NCI-H1930 (cell line): ENCODE measurements at regions not wholly inside any gene's neighbourhood (a gene's known extent, or its start where the extent isn't known, plus 50 kb on each side); places are given as distances from the start of the nearest gene placed in this dataset.
A peak's percentile ranks its signal among the peaks of the same experiment; 100 is the strongest.
"Not testable (repeated sequence)": the region's sequence is repeated elsewhere in the genome, so short reads cannot be mapped to it uniquely, and the experiment has no call there.

Source experiments
- DNase-seq, 2 experiments: peaks; one replicate each; lab custom pipeline; 2025; lab: John Stamatoyannopoulos, UW

DNA sequence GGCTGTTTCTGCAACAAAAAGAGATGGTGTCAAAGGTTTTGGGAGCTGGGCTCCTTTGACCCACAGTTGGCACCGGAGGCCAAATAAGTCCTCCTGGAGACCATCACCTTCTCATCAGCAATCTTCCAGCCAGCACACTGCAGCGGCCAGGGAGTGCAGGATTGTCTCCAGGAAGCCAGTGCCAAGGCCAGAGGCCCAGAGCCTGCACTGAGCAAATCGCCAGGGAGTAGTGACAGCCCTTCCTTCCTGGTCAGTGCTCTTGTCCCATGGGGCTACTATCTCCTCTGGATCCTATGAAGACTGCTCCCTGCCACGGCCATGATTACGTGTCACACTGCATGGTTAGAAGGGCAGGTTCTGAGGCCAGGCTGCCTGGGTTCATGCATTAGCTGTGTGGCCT, 134.3 kb upstream of the CRHR1 start:
- no peak for DNase-seq

- DNase-seq, result no peak
These were observed 133.6 kb upstream of the CRHR1 start for GRCh38 chr17:45650561-45650960.

DNA sequence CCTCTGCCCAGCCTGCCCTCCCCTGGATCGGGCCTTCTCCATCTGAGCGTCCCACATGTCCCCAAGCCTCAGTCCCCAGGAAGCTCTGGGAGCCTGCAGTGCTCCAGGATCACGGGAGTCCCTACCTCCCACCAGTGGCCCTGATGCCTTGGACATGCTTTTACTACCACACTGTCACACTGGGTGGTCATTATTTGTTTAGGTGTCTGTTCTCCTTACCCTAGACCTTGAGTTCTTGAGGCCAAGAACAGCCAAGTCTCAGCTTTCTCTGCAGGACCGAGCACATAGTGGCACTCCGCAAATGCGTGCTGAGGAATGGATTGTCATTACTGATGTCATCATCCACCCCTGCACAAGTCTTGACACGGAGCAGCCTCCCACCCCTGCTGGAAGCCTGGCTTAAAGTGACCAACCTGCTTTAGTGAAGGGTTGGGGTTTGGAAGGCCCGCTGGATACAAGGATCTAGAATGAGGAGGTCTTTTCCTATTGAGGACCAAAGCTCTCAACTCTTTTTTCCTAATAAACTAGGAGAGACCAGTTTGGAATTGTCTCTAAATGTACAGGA, 132.9 kb upstream of the CRHR1 start:
- no peak for DNase-seq

GRCh38 chr17:45653616-45654015, 130.5 kb upstream of the CRHR1 start:
- no peak for DNase-seq

DNA sequence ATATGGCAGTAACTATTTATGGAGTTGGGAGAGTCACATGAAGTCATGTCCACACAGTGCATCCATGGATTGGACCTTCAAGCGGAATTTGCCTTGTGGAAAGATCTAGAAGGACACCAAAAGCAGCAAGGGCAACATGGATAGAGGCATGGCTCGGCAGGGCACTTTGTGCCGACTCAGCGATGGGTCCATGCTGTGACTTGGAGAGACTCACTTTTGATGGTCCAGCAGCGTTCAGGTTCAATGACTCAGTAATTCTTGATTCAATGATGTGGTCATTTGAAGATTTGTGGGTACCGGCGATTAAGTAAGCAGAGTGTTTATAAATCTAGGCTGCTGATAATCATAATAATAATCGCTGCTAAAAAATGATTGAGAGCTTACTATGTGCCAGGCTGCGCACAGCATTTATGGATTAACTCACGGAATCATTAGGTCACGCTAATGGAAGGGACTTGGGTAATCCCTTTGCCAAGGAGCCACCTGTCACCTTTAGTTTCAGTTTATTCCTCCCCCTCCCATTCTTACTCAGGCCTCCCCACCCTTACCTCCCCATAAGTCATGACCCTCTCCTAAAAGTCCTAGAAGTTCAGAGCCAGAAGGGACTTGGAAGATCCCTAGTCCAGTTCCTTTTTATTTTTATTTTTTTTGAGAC, 127.5 kb upstream of the CRHR1 start:
- DNase-seq, result no peak

DNA sequence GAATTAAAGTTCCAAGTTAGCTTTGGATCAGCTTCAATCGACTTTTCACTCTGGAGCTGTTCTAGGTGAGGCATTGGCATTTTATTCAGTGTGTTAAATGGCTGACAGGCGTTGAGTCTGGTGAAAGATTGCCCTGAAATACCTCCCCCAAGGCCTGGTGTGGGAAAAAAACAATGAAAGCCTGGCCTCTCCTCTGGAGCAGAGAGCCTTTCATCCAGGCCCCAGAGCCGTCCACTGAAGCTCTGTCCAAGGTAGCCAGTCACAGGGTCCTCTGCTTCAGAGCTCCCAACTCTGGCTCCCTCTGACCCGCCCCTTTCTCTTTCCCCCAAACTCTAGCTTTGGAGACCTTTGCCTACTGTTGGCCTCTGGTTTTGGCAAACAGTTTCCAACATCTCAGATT, 123.6 kb upstream of the CRHR1 start:
- DNase-seq, result no peak

- no peak for DNase-seq
These were observed 121.7 kb upstream of the CRHR1 start for GRCh38 chr17:45662432-45662831.

DNA sequence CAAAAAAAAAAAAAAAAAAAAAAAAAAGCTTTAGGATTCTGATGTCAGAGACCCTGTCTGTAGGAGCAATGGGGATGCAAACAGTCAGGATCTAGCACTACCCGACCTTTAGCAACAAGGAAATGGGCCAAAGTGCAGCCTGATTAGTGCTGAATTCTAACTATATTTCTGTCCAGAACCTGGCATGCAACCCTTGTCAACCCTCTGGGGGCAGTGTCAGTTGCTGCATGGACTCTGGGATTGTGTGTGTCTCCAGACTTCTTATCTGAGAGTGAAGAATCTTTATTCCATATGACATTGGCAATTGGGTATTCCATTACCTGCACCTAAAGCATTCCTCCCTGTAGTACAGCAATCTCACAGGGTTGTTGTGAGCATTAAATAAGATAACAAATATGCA, 120.3 kb upstream of the CRHR1 start:
- no peak for DNase-seq

- no peak for DNase-seq
These were observed 119.2 kb upstream of the CRHR1 start for GRCh38 chr17:45664921-45665320.

- no peak for DNase-seq
These were observed 118.0 kb upstream of the CRHR1 start for GRCh38 chr17:45666046-45666600.

GRCh38 chr17:45666641-45667040, 117.5 kb upstream of the CRHR1 start:
- no peak for DNase-seq

DNA sequence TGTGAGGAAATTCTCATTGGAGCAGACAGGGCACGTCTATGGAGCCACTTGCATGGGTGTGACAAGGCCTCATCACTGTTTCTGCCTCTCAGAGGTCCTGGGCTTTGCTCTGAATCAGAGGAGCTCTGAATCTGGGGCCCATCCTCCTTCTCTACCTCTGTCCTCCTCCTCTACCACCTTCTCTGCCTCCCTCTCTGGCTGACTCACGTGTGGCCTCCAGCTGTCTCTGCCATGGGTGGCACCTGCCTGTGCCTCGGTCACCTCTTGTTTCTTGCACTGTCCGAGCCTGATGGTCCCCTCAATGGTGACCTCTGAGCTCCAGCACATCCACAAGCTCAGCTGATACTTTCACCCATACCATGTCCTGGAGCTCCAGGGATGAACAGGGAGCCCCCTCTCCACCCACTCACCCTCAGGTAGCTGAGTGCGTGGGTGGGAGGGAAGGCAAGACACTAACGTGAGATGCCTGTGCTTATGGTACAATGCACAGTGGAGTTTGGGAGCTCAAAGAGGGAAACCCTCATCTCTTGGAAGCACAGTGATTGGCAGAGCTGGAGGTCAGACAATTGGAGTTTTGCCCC, 116.4 kb upstream of the CRHR1 start:
- DNase-seq, result no peak

DNA sequence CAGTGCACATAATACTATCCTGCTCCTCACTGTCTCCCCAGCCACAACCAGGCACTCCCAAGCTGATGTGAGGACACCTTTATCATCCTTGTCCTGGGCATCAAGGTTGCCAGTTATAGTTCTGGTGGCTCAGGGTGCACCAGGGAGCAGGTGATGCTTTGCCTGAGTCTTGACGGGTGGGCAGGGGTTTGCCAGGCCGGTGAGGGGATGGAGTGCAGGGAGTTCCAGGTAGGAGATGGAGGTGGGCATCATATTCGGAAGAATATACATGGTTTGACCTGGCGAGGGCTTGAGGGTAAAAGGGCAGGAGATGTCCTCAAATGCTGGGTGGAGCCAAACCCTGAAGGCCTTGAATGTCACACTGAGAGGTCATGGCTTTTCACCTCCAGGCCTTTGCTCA, 115.8 kb upstream of the CRHR1 start:
- DNase-seq, result no peak

DNA sequence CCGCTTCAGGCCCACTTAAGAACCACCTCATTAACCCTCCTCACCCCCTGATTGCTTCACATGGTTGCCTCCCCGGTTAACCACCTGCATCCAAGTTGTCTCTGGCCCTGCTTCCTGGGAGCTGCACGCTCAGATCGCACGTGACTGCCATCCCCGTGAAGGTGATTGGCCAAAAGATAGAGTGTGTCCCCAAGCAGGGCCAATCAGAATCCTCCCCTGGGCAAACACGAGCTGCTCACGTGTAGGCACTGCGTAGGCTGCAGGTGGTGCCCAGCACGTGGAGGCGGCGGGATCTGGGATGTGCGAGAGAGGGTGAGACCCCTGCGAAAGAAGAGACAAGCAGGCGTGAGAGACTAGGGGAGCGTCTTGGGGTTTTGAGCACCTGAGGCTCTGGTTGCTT, 111.8 kb upstream of the CRHR1 start:
- DNase-seq, result peak in 1 of 2 experiments; percentile 2

GRCh38 chr17:45672792-45673191, 111.3 kb upstream of the CRHR1 start:
- DNase-seq, result no peak

DNA sequence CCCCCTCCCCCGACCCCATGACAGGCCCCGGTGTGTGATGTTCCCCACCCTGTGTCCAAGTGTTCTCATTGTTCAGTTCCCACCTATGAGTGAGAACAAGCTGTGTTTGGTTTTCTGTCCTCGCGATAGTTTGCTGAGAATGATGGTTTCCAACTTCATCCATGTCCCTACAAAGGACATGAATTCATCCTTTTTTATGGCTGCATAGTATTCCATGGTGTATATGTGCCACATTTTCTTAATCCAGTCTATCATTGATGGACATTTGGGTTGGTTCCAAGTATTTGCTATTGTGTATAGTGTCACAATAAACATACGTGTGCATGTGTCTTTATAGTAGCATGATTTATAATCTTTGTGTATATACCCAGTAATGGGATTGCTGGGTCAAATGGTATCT, 110.4 kb upstream of the CRHR1 start:
- DNase-seq, result not testable (repeated sequence)

GRCh38 chr17:45675012-45675411, 109.1 kb upstream of the CRHR1 start:
- no peak for DNase-seq

GRCh38 chr17:45675892-45676291, 108.2 kb upstream of the CRHR1 start:
- DNase-seq, result no peak

- DNase-seq, result no peak
These were observed 107.4 kb upstream of the CRHR1 start for GRCh38 chr17:45676695-45677094.

GRCh38 chr17:45677770-45678169, 106.3 kb upstream of the CRHR1 start:
- no peak for DNase-seq

DNA sequence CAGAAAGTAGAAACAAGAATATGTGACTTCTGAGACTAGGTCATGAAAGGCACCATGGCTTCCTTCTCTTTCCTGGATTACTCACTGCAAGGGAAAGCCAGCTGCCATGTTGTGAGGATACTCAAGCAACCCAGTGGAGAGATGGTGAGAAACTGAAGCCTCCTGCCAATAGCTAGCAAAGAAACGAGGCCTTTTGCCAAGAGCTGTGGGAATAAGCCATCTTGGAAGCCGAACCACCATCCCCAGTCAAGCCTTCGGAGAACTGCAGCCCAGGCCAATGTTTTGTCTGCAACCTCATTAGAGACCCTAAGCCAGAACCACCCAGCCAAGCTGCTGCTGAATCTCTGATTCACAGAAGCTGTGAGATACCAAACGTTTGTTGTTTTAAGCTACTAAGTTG, 104.7 kb upstream of the CRHR1 start:
- no peak for DNase-seq

DNA sequence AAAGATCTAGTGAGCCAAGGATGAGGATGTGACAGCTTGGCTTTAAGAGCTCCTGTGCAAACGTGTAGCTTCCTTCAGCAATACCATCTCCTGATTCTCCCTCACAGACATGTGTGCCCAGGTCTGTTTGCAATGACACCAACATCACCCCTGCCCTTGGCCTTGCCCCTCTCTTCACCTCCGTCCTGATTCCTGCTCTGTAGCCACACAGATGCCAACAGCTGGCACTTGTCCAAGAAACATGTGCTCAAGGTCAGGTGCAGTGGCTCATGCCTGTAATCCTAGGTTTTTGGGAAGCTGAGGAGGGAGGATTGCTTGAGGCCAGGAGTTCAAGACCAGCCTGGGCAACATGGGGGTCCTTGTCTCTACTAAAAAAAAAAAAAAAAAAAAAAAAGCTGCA, 103.8 kb upstream of the CRHR1 start:
- no peak for DNase-seq

GRCh38 chr17:45681706-45682105, 102.4 kb upstream of the CRHR1 start:
- no peak for DNase-seq

DNA sequence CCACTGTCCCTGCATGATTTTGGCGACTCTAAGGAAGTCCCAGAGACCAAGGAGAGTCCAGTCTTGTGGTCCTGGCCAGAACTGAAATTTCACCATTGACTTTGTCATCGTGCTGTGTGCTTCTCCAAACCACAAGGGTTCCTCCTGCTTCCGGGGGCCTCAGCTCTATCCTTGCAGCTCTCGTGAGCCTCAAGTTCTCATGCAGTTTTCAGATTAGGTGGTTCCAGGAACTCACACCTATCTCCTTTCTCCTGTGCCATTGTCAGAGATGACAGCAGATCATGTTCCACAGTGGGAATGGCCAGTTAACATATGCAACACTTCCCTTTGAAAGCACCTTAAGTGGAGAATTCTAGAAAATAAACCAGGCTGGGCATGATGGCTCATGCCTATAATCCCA, 97.9 kb upstream of the CRHR1 start:
- no peak for DNase-seq
